ENCODE measurements at regions not wholly inside any gene's neighbourhood (a gene's known extent, or its start where the extent isn't known, plus 50 kb on each side); places are given as distances from the start of the nearest gene placed in this dataset.

DNA sequence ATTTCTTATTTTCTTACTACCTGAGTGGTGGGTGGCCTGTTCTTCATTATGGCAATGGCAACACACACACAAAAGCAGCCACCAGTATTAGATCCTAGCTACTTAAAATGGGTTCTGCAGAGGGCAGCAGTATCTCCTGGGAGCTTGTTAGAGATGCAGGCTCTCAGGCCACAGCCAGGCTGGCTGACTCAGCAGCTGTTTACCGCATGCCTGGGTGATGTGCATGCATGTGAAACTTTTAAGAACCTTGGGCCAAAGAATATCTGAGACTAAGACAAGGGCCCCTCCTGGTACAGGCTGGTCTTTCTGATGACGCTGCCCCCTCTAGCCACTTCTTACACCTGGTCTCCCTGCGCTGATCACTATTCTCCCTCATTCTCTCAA is 399.0 kb downstream of the MED10 start:
- Mint-ChIP-seq H3K36me3 (ENCODE audit: low read depth) (no peaks in the 10 kb centered on the region), H3K4me1 (ENCODE audit: low read depth) (no peaks in the 10 kb centered on the region), H3K27me3 (ENCODE audit: low read depth) (no peaks in the 10 kb centered on the region), H3K9me3 (ENCODE audit: low read depth) (peaks cover 16% of the 10 kb centered on the region), H3K27ac (ENCODE audit: unreplicated experiment) (no peak overlapping the region), H3K4me3 (ENCODE audit: unreplicated experiment) (no peak overlapping the region)
- DNase-seq (ENCODE audit: low spot score): no peak
- TF ChIP-seq, protein P1, sequence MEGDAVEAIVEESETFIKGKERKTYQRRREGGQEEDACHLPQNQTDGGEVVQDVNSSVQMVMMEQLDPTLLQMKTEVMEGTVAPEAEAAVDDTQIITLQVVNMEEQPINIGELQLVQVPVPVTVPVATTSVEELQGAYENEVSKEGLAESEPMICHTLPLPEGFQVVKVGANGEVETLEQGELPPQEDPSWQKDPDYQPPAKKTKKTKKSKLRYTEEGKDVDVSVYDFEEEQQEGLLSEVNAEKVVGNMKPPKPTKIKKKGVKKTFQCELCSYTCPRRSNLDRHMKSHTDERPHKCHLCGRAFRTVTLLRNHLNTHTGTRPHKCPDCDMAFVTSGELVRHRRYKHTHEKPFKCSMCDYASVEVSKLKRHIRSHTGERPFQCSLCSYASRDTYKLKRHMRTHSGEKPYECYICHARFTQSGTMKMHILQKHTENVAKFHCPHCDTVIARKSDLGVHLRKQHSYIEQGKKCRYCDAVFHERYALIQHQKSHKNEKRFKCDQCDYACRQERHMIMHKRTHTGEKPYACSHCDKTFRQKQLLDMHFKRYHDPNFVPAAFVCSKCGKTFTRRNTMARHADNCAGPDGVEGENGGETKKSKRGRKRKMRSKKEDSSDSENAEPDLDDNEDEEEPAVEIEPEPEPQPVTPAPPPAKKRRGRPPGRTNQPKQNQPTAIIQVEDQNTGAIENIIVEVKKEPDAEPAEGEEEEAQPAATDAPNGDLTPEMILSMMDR (IDR thresholded peaks at IDR 0.05): no peak

DNA sequence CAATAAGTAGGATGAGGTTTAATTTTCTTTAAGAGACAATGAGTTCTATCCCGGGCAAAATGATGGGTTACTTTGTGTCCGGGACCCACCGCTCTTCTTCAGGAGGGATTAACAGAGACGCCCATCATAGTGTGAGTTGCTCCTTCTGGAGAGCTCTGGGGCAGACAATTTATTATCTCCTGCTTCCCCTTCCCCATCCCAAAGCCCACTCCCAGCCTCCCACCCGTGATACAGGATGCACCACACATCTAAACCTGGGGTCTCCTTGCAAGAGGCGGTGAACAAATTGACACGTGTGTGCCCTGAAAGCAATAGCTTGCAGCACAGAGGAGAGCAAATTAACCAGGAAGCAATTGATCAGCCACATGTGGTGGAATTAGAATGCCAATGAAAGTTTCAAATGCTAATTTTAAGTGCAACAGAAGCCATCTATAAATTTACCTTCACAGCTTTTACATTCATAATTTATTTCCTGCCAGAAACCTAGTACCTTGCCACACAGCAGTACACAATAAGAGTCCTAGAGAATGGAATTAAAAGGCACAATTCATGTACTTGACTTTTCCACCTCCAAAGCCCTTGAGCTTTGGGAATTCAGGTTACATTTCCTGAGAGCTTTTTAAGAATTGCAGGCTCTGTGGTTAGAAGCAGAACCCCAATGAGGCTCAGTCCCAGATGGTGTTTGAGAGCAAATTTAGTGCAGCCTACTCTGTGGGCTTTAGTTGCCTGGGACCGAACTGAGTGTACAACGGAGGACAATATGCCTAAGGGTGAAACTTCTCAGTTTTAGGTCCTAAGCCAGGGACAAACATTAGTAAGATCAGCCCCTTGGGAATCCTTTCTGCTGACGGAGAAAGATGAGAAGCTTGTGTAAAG is 399.6 kb downstream of the MED10 start:
- Mint-ChIP-seq H3K4me1 (ENCODE audit: low read depth) (no peaks in the 10 kb centered on the region), H3K36me3 (ENCODE audit: low read depth) (no peaks in the 10 kb centered on the region), H3K27me3 (ENCODE audit: low read depth) (no peaks in the 10 kb centered on the region), H3K27ac (ENCODE audit: unreplicated experiment) (no peak overlapping the region), H3K4me3 (ENCODE audit: unreplicated experiment) (no peak overlapping the region), H3K9me3 (ENCODE audit: low read depth) (peaks cover 16% of the 10 kb centered on the region)
- DNase-seq (ENCODE audit: low spot score): no peak
- TF ChIP-seq, protein P1 (IDR thresholded peaks at IDR 0.05): no peak

DNA sequence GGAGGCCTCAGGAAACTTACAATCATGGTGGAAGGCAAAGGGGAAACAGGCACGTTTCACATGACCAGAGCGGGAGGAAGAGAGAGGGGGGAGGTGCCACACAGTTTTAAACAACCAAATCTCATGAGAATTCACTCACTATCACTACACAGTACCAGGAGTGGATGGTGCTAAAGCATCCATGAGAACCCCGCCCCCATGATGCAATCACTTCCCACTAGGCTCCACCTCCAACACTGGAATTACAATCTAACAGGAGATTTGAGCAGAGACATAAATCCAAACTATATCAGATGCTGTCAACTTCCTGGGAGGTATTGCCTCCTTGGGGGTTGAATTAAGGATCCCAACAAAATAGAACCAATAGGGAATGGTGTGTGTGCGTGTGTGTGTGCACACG is 407.1 kb downstream of the MED10 start:
- H3K27me3 Mint-ChIP-seq (ENCODE audit: low read depth): no peaks in the 10 kb centered on the region
- TF ChIP-seq, protein P1 (IDR thresholded peaks at IDR 0.05): no peak
- peaks cover 20% of the 10 kb centered on the region for H3K9me3 Mint-ChIP-seq (ENCODE audit: low read depth)
- no peaks in the 10 kb centered on the region for H3K4me1 Mint-ChIP-seq (ENCODE audit: low read depth)
- H3K27ac Mint-ChIP-seq (ENCODE audit: unreplicated experiment): no peak overlapping the region
- H3K4me3 Mint-ChIP-seq (ENCODE audit: unreplicated experiment): no peak overlapping the region
- H3K36me3 Mint-ChIP-seq (ENCODE audit: low read depth): no peaks in the 10 kb centered on the region
- no peak for DNase-seq (ENCODE audit: low spot score)

DNA sequence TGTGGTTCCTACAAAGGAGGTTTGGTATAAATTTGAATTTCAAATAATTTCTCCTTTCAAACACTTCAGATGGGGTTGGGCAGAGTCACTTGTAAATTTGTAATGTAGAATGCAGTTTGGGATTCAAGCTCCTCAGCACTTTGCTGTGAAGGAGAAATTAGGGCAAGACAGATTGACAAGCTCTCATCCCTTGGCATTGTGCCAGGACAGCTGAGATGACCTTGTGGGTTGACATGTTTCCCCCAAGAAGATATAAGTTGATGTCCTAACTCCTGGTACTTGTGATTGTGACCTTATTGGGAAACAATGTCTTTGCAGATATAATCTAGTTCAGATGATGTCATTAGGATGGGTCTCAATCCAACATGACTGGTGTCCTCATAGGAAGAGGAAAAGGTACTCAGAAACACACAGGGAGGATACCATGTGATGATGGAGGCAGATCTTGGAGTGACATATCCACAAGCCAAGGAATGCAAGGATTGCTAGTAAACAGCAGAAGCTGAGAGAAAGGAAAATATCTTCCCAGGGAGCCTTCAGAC is 408.3 kb downstream of the MED10 start:
- H3K9me3 Mint-ChIP-seq (ENCODE audit: low read depth): peaks cover 18% of the 10 kb centered on the region
- no peaks in the 10 kb centered on the region for H3K27me3 Mint-ChIP-seq (ENCODE audit: low read depth)
- DNase-seq (ENCODE audit: low spot score): no peak
- H3K4me3 Mint-ChIP-seq (ENCODE audit: unreplicated experiment): no peak overlapping the region
- TF ChIP-seq, protein P1 (IDR thresholded peaks at IDR 0.05): no peak
- H3K36me3 Mint-ChIP-seq (ENCODE audit: low read depth): no peaks in the 10 kb centered on the region
- H3K27ac Mint-ChIP-seq (ENCODE audit: unreplicated experiment): no peak overlapping the region
- no peaks in the 10 kb centered on the region for H3K4me1 Mint-ChIP-seq (ENCODE audit: low read depth)

DNA sequence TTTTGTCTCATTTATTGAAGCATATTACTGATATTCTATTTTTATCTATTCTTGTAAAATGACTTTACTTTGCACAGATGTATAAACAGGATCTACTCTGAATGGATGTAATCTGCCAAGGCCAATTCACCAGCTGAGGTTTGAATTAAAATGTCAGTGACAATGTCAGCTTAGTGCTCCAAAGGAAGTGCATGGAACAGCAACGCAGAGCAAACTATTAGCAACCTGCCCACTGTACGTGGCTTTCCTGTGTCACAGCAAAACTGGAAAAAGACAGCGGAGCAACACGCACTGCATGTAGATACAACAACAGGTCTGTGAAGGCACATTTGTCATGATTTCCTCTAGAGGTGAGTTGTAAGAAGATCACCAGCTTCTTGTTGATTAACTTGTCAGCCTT is 409.4 kb downstream of the MED10 start:
- Mint-ChIP-seq H3K4me1 (ENCODE audit: low read depth) (no peaks in the 10 kb centered on the region), H3K9me3 (ENCODE audit: low read depth) (peaks cover 25% of the 10 kb centered on the region), H3K27me3 (ENCODE audit: low read depth) (no peaks in the 10 kb centered on the region), H3K36me3 (ENCODE audit: low read depth) (no peaks in the 10 kb centered on the region), H3K27ac (ENCODE audit: unreplicated experiment) (no peak overlapping the region), H3K4me3 (ENCODE audit: unreplicated experiment) (no peak overlapping the region)
- DNase-seq (ENCODE audit: low spot score): no peak
- TF ChIP-seq, protein P1 (IDR thresholded peaks at IDR 0.05): no peak

Data from chondrocyte (in vitro differentiated cells).